HCT116 (cell line): ENCODE measurements at regions not wholly inside any gene's neighbourhood (a gene's known extent, or its start where the extent isn't known, plus 50 kb on each side); places are given as distances from the start of the nearest gene placed in this dataset.

Source experiments
- ATAC-seq: fragments of 200-7000 bp; cut with Tn5 transposase; 2 replicates; pipeline ENCODE4 v1.9.1; 2020; ENCODE audit warnings: mild to moderate bottlenecking, moderate library complexity
- BruUV-seq: library from RNA; stranded (reverse); fragments of 400-500 nt; replicated peaks from 2 replicates; lab custom pipeline; 2021; lab: Mats Ljungman, UMichigan
- CTCF ChIA-PET: fragments of 300-600 bp; sonication (Branson Sonifier 250); formaldehyde crosslinking; loops from one replicate; lab custom pipeline; 2021; ENCODE audit warnings: antibody characterized with exemption; lab: Charles Lee
- POLR2A ChIA-PET: fragments of 300-600, 350-600 bp; sonication (Branson Sonifier 250); formaldehyde crosslinking; loops from one replicate; lab custom pipeline; 2021; ENCODE audit warnings: antibody characterized with exemption; lab: Charles Lee
- RAD21 ChIA-PET, 2 experiments: fragments of 300-600 bp; sonication (Branson Sonifier 250); formaldehyde crosslinking; loops; one replicate each; lab custom pipeline; 2023; ENCODE audit warnings: low total read pairs in 2 of 2; ENCODE audit not compliant: uncharacterized antibody in 2 of 2, unreplicated experiment in 2 of 2, low non-redundant PET in 1 of 2; lab: Charles Lee
- DNase-seq: peaks from one replicate; pipeline ENCODE4 v3.0.0-alpha.2; 2010; ENCODE audit warnings: low read depth, low spot score
- H2AFZ ChIP-seq: fragments of 200-600 bp; shearing (Covaris generic), sonication (generic); 2 replicates; pipeline ENCODE4 v1.6.1; 2017; ENCODE audit warnings: low read depth, mixed run types, mixed read lengths, antibody characterized with exemption, low read length; ENCODE audit not compliant: poor library complexity, severe bottlenecking
- H3K27ac ChIP-seq: 2 replicates; pipeline ENCODE4 v1.5.1; 2012; ENCODE audit warnings: low read depth, low read length
- H3K27me3 ChIP-seq: fragments of 200-600 bp; sonication (generic); 2 replicates; pipeline ENCODE4 v1.6.1; 2016; ENCODE audit warnings: mixed run types, low read length, mixed read lengths; ENCODE audit not compliant: insufficient read depth
- H3K36me3 ChIP-seq, 2 experiments: fragments of 200-500 bp in 1 of 2; fragments of 200-600 bp in 1 of 2; sonication (Bioruptor generic) in 1 of 2; sonication (generic) in 1 of 2; 2 replicates each; pipeline versions ENCODE4 v1.5.1 to v1.6.1; 2014 to 2016; ENCODE audit warnings: low read length in 2 of 2, inconsistent platforms in 1 of 2, mixed read lengths in 1 of 2, mixed run types in 1 of 2; ENCODE audit not compliant: insufficient read depth in 2 of 2, control insufficient read depth in 1 of 2
- H3K4me1 ChIP-seq, 2 experiments: fragments of 200-600 bp in 1 of 2; sonication (generic) in 1 of 2; 2 replicates each; pipeline versions ENCODE4 v1.5.1 to v1.6.1; 2012 to 2017; ENCODE audit warnings: low read length in 2 of 2, inconsistent platforms in 1 of 2, mild to moderate bottlenecking in 1 of 2, mixed read lengths in 1 of 2, mixed run types in 1 of 2, moderate library complexity in 1 of 2; ENCODE audit not compliant: insufficient read depth in 2 of 2, control insufficient read depth in 1 of 2
- H3K4me2 ChIP-seq: fragments of 200-600 bp; sonication (generic); 2 replicates; pipeline ENCODE4 v1.6.1; 2017; ENCODE audit warnings: mixed run types, low read length, mixed read lengths
- H3K4me3 ChIP-seq, 2 experiments: fragments of 200-600 bp in 1 of 2; sonication (generic) in 1 of 2; replicated peaks in 1 of 2; 2 replicates each; pipeline ENCODE4 v1.5.1; 2011 to 2016; ENCODE audit warnings: low read length in 2 of 2, control low read depth in 1 of 2, low read depth in 1 of 2, mild to moderate bottlenecking in 1 of 2, mixed read lengths in 1 of 2, mixed run types in 1 of 2
- H3K79me2 ChIP-seq: fragments of 200-600 bp; sonication (generic); 2 replicates; pipeline ENCODE4 v1.6.1; 2017; ENCODE audit warnings: mild to moderate bottlenecking, mixed run types, low read length, moderate library complexity, mixed read lengths; ENCODE audit not compliant: insufficient read depth
- H3K9ac ChIP-seq: fragments of 200-600 bp; sonication (generic); 2 replicates; pipeline ENCODE4 v1.6.1; 2016; ENCODE audit warnings: low read length, mixed read lengths
- H3K9me2 ChIP-seq: fragments of 200-600 bp; sonication (generic), shearing (Covaris generic); 2 replicates; pipeline ENCODE4 v1.6.1; 2017; ENCODE audit warnings: mixed run types, mild to moderate bottlenecking, moderate library complexity; ENCODE audit not compliant: insufficient read depth
- H3K9me3 ChIP-seq, 2 experiments: fragments of 200-500 bp in 1 of 2; fragments of 200-600 bp in 1 of 2; sonication (Bioruptor generic) in 1 of 2; sonication (generic) in 1 of 2; 2 replicates each; pipeline ENCODE4 v1.6.1; 2014 to 2017; ENCODE audit warnings: low read length in 2 of 2, mixed read lengths in 2 of 2, inconsistent platforms in 1 of 2, low read depth in 1 of 2, mild to moderate bottlenecking in 1 of 2, mixed run types in 1 of 2, moderate library complexity in 1 of 2; ENCODE audit not compliant: control insufficient read depth in 1 of 2, insufficient read depth in 1 of 2
- H4K20me1 ChIP-seq: fragments of 200-600 bp; sonication (generic), shearing (Covaris generic); 2 replicates; pipeline ENCODE4 v1.6.1; 2017; ENCODE audit warnings: mixed run types, mild to moderate bottlenecking, moderate library complexity; ENCODE audit not compliant: insufficient read depth
- CEBPB ChIP-seq: IDR thresholded peaks from 2 replicates; pipeline ENCODE4 v1.6.1; 2012; ENCODE audit warnings: low read depth
- EZH2phosphoT487 ChIP-seq: fragments of 200-600 bp; IDR thresholded peaks from 2 replicates; pipeline ENCODE4 v1.6.1; 2018; ENCODE audit warnings: antibody characterized with exemption, borderline replicate concordance
- FOSL1 ChIP-seq: IDR thresholded peaks from 2 replicates; pipeline ENCODE4 v1.6.1; 2012; ENCODE audit warnings: low read depth
- POLR2AphosphoS5 ChIP-seq: IDR thresholded peaks from 2 replicates; pipeline ENCODE4 v1.6.1; 2011; ENCODE audit warnings: mild to moderate bottlenecking, low read depth, low read length, moderate library complexity
- RAD21 ChIP-seq: IDR thresholded peaks from 2 replicates; pipeline ENCODE4 v1.6.1; 2012; ENCODE audit warnings: low read depth, mild to moderate bottlenecking
- SIN3A ChIP-seq: IDR thresholded peaks from 2 replicates; pipeline ENCODE4 v1.6.1; 2012; ENCODE audit warnings: low read depth
- SP1 ChIP-seq: IDR thresholded peaks from 2 replicates; pipeline ENCODE4 v1.6.1; 2012; ENCODE audit warnings: low read depth
- TCF7L2 ChIP-seq: IDR thresholded peaks from 2 replicates; pipeline ENCODE4 v1.7.0; 2011; ENCODE audit warnings: borderline replicate concordance, inconsistent platforms; ENCODE audit not compliant: insufficient read depth, insufficient read length; ENCODE audit errors: extremely low read depth
- ZFX ChIP-seq: fragments of 450-650 bp; IDR thresholded peaks from 2 replicates; pipeline ENCODE4 v1.6.1; 2017
- intact Hi-C: fragments of 100-400 bp; cut with micrococcal nuclease; formaldehyde crosslinking; loops from 2 replicates; pipeline ENCODE4 v1.10.0; 2022
- TF ChIP-seq, protein P1 (sequence below): IDR thresholded peaks from 2 replicates; pipeline ENCODE4 v1.6.1; 2012; ENCODE audit warnings: low read depth
- TF ChIP-seq, protein P2 (sequence below), 3 experiments: fragments of 200-600 bp in 1 of 3; sonication (generic) in 1 of 3; IDR thresholded peaks in 2 of 3; conservative IDR thresholded peaks in 1 of 3; 2 replicates each; pipeline ENCODE4 v1.5.1; 2012 to 2017; ENCODE audit warnings: low read depth in 2 of 3, low read length in 2 of 3, antibody characterized with exemption in 1 of 3, borderline replicate concordance in 1 of 3, control low read depth in 1 of 3, mild to moderate bottlenecking in 1 of 3, mixed read lengths in 1 of 3, mixed run types in 1 of 3, moderate library complexity in 1 of 3; ENCODE audit not compliant: insufficient read depth in 1 of 3
- TF ChIP-seq, protein P3 (sequence below): IDR thresholded peaks from 2 replicates; pipeline ENCODE4 v1.6.1; 2011; ENCODE audit warnings: mild to moderate bottlenecking, low read length, moderate library complexity; ENCODE audit not compliant: insufficient replicate concordance; ENCODE audit errors: extremely low read depth

DNA sequence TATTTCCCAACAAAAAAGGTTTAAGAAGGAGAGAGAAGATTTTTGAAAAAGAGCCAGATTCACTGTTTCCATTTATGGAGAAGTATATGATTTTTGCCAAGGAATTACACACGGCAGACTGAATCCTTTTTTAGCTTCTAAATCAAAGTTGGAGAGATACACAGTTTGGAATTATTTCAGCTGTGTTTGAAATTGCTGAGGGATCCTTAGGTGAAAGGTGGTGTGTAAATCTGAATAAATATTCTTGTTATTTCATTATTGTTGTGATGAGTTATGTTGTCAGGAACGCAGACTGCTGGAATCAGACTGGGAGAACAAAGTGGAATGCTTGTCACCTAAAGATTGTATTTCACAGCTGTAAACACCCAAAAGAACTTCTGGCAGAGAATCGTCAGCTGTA lies 168.5 kb upstream of the AKIRIN2 start (continued):
- TF ChIP-seq, protein P1, sequence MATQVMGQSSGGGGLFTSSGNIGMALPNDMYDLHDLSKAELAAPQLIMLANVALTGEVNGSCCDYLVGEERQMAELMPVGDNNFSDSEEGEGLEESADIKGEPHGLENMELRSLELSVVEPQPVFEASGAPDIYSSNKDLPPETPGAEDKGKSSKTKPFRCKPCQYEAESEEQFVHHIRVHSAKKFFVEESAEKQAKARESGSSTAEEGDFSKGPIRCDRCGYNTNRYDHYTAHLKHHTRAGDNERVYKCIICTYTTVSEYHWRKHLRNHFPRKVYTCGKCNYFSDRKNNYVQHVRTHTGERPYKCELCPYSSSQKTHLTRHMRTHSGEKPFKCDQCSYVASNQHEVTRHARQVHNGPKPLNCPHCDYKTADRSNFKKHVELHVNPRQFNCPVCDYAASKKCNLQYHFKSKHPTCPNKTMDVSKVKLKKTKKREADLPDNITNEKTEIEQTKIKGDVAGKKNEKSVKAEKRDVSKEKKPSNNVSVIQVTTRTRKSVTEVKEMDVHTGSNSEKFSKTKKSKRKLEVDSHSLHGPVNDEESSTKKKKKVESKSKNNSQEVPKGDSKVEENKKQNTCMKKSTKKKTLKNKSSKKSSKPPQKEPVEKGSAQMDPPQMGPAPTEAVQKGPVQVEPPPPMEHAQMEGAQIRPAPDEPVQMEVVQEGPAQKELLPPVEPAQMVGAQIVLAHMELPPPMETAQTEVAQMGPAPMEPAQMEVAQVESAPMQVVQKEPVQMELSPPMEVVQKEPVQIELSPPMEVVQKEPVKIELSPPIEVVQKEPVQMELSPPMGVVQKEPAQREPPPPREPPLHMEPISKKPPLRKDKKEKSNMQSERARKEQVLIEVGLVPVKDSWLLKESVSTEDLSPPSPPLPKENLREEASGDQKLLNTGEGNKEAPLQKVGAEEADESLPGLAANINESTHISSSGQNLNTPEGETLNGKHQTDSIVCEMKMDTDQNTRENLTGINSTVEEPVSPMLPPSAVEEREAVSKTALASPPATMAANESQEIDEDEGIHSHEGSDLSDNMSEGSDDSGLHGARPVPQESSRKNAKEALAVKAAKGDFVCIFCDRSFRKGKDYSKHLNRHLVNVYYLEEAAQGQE, result no peak
- no peak for TF ChIP-seq POLR2AphosphoS5
- no peak for TF ChIP-seq CEBPB
- TF ChIP-seq, all 23 proteins: peak for 0

DNA sequence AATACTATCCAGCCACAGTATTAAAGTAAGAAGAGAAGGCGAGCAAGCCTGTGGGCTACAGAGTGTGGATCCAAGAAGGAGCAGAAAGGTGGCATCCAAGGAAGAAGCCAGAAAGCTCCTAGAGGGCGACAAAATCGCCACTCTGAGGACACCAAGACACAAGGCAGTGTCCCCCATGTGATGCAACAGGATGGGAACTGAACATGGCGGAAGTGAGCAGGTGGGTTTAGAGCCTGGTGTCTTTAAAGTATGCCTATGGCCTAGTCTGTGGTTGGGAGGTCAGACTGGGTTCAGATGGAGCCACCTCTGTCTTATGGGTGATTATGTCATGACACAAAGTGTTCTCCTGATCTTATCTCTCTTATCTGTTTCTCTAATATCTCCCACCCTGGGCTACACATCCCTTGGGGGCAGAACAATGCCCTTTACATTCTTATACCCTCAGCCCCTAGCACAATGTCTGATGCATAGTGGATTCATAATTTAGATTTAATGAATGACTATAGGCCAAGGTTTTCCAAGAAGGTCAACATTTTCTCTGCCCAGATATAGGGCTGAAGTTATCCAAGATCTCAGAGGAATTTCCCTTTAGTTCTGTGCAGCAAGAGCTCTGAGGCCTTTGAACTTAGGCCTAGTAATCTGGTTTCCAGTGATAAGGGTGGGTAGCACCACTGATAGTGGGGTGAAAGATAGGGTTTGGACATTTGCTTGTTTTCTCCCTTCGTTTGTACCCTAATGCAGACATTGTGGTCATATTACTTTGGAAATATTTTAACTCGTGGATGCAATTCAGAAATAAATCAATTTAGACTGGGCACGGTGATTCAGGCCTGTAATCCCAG lies 167.3 kb upstream of the AKIRIN2 start:
- POLR2A ChIA-PET, result no interaction called here
- RAD21 ChIA-PET, result no interaction called here
- Histone ChIP-seq H3K4me1 (no peaks in the 10 kb centered on the region), H3K27ac (no peak overlapping the region), H4K20me1 (no peaks in the 10 kb centered on the region), H3K9me3 (no peaks in the 10 kb centered on the region), H3K4me2 (no peak overlapping the region), H3K36me3 (no peaks in the 10 kb centered on the region), H3K4me3 (no peak overlapping the region), H2AFZ (no peak overlapping the region), H3K79me2 (no peaks in the 10 kb centered on the region), H3K27me3 (peaks cover 15% of the 10 kb centered on the region; the same call in 1 of the 2 replicates), H3K9ac (no peak overlapping the region), H3K9me2 (no peaks in the 10 kb centered on the region)
- CTCF ChIA-PET, result no interaction called here
- ATAC-seq (no peak), DNase-seq (no peak)
- BruUV-seq, result no TSS peak
- intact Hi-C loops, result no loop called here
- TF ChIP-seq POLR2AphosphoS5 (no peak), EZH2phosphoT487 (no peak), SIN3A (no peak), RAD21 (no peak), ZFX (no peak), SP1 (no peak), FOSL1 (no peak), CEBPB (no peak), TCF7L2 (no peak)
- TF ChIP-seq, protein P2, sequence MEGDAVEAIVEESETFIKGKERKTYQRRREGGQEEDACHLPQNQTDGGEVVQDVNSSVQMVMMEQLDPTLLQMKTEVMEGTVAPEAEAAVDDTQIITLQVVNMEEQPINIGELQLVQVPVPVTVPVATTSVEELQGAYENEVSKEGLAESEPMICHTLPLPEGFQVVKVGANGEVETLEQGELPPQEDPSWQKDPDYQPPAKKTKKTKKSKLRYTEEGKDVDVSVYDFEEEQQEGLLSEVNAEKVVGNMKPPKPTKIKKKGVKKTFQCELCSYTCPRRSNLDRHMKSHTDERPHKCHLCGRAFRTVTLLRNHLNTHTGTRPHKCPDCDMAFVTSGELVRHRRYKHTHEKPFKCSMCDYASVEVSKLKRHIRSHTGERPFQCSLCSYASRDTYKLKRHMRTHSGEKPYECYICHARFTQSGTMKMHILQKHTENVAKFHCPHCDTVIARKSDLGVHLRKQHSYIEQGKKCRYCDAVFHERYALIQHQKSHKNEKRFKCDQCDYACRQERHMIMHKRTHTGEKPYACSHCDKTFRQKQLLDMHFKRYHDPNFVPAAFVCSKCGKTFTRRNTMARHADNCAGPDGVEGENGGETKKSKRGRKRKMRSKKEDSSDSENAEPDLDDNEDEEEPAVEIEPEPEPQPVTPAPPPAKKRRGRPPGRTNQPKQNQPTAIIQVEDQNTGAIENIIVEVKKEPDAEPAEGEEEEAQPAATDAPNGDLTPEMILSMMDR (IDR thresholded peaks at IDR 0.05 in 2 of 3, conservative IDR thresholded peaks at IDR 0.05 in 1 of 3; ENCODE audit: borderline replicate concordance in 1 of 3, insufficient read depth in 1 of 3, low read depth in 2 of 3, low read length in 2 of 3), result no peak
- TF ChIP-seq, protein P3, sequence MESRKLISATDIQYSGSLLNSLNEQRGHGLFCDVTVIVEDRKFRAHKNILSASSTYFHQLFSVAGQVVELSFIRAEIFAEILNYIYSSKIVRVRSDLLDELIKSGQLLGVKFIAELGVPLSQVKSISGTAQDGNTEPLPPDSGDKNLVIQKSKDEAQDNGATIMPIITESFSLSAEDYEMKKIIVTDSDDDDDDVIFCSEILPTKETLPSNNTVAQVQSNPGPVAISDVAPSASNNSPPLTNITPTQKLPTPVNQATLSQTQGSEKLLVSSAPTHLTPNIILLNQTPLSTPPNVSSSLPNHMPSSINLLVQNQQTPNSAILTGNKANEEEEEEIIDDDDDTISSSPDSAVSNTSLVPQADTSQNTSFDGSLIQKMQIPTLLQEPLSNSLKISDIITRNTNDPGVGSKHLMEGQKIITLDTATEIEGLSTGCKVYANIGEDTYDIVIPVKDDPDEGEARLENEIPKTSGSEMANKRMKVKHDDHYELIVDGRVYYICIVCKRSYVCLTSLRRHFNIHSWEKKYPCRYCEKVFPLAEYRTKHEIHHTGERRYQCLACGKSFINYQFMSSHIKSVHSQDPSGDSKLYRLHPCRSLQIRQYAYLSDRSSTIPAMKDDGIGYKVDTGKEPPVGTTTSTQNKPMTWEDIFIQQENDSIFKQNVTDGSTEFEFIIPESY, result no peak
